HUES48 (cell line): ENCODE measurements at regions not wholly inside any gene's neighbourhood (a gene's known extent, or its start where the extent isn't known, plus 50 kb on each side); places are given as distances from the start of the nearest gene placed in this dataset.
A peak's percentile ranks its signal among the peaks of the same experiment; 100 is the strongest.

ENCODE experiments used
- H3K27ac ChIP-seq: one replicate; pipeline ENCODE4 v1.7.0; 2013; ENCODE audit warnings: low read depth, low read length, inconsistent platforms
- H3K27me3 ChIP-seq: 2 replicates; pipeline ENCODE4 v1.6.1; 2013; ENCODE audit warnings: mild to moderate bottlenecking, low read length; ENCODE audit not compliant: control insufficient read depth, insufficient read depth
- H3K36me3 ChIP-seq: 2 replicates; pipeline ENCODE4 v1.6.1; 2013; ENCODE audit warnings: low read length; ENCODE audit not compliant: control insufficient read depth, insufficient read depth
- H3K4me1 ChIP-seq: 2 replicates; pipeline ENCODE4 v1.6.1; 2013; ENCODE audit warnings: mild to moderate bottlenecking, low read length; ENCODE audit not compliant: control insufficient read depth, insufficient read depth
- H3K4me3 ChIP-seq: 2 replicates; pipeline ENCODE4 v1.5.1; 2013; ENCODE audit warnings: mild to moderate bottlenecking, low read depth, low read length
- H3K9ac ChIP-seq: 2 replicates; pipeline ENCODE4 v1.6.1; 2013; ENCODE audit warnings: mild to moderate bottlenecking, low read depth, low read length, moderate library complexity
- H3K9me3 ChIP-seq: 2 replicates; pipeline ENCODE4 v1.6.1; 2013; ENCODE audit warnings: low read length; ENCODE audit not compliant: control insufficient read depth, insufficient read depth

DNA sequence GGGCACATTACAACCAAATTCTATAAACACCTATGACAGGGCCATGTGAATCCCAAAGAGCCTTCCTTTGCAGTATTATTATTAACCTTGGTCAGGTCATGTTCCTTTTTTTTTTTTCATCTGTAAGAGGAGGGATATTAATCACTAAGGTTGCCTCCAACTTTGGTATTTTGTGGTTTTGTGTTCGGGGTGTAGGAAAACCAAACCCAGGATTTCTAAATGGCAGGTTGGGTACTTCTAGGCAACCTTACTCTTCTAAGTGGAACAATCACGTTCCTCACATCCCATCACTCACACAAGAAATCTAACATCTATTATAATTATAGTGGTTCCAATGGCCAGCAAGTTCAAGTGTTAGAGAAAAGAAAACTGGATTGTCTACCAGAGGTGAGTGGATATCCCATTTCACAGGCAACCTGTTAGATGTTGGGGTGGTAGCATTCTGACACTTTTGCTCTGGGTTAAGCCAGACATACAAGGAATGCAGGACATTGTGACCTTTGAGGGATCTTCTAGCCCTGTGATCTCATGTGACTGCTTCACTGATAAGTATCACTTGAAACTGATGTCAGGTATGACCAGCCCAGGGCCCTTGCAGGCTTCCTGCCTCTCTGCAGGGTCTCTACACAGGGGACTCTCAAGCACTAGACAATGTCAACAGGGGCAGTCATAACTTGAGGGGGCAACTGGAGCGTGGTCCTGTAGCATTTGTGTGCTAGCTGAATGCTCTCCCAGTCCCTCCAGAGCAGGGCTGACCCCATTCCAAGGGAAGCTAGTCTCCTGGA is 126.2 kb upstream of the VLDLR start:
- Histone ChIP-seq H3K27me3 (no peaks in the 10 kb centered on the region), H3K36me3 (no peaks in the 10 kb centered on the region), H3K4me3 (no peak overlapping the region), H3K9me3 (no peaks in the 10 kb centered on the region), H3K9ac (no peak overlapping the region), H3K4me1 (peaks cover 9% of the 10 kb centered on the region), H3K27ac (peak overlapping the region; percentile 48)

DNA sequence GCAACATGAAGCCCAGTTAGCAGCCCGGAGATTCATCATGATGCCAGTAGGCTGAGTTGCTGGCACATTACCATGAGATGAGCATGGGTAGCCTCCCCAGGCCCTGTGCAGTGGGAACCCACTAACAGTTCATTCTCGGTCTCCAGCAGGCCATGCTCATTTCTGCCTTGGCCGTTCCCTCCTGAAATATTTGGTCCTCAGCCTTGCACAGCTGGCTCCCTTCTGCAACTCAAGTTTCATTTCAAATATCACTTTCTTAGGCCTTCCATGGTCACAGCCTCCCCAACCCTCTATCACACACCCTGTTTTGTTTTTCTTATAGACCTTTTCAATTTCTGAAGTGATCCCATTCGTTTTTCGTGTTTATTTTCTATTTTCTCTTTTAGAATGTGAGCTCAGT is 125.4 kb upstream of the VLDLR start:
- Histone ChIP-seq H3K27me3 (no peaks in the 10 kb centered on the region), H3K9me3 (no peaks in the 10 kb centered on the region), H3K4me1 (peaks cover 9% of the 10 kb centered on the region), H3K36me3 (no peaks in the 10 kb centered on the region), H3K4me3 (no peak overlapping the region), H3K27ac (no peak overlapping the region), H3K9ac (no peak overlapping the region)

DNA sequence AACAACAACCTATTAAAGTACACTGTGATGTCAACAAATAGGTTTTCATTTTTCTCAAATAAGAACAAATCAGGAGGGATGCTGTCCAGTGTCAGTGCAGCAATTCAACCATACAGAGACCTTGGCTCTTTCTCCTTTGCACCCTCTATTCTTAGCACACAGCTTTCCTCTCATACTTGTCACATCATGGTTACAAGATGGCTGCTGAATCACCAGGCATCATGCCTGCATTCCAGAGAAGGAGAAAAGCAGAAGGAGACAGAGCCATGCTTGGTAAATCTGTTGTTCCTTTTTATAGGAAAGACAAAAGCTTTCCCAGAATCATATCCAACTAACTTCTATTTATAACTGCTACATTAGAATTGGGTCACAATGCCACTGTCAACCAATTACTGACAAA is 124.7 kb upstream of the VLDLR start:
- no peaks in the 10 kb centered on the region for H3K27me3 ChIP-seq
- no peak overlapping the region for H3K27ac ChIP-seq
- H3K4me3 ChIP-seq: no peak overlapping the region
- no peaks in the 10 kb centered on the region for H3K36me3 ChIP-seq
- peaks cover 9% of the 10 kb centered on the region for H3K4me1 ChIP-seq
- no peak overlapping the region for H3K9ac ChIP-seq
- H3K9me3 ChIP-seq: no peaks in the 10 kb centered on the region

DNA sequence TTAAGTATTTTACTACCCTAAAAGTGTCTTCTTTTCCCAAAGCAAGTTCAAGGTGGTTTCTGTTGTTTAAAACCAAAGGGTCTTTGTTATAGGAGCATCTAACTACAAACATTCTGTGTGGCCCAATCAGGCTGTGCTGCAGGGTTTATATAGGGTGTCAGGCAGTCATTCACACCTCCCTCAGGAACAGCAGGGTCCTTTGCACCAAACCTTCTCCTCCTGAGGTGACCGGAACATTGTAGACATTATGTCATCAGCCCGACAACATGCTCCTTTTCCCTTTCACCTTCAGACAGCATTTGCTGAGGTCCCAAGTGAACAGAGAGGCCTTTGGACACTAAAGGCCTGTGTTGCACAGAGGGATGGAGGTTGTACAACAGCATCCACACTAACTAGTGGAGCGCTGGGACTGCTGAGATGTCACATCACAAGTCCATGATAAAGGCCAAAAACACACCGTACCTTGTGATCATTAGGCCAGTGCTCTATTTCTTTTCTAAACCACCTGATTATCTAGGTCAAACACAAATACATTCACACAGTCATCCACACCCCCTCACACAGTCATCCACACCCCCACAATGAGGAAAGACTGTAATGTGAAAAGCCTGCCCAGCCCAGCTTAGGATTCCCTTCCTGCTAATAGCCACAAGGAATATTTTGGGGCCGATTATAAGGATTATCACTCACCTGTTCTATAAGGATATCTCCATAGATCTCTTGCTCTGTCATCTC is 123.8 kb upstream of the VLDLR start:
- Histone ChIP-seq H3K27me3 (no peaks in the 10 kb centered on the region), H3K36me3 (no peaks in the 10 kb centered on the region), H3K27ac (no peak overlapping the region), H3K4me3 (no peak overlapping the region), H3K9ac (no peak overlapping the region), H3K4me1 (peaks cover 9% of the 10 kb centered on the region), H3K9me3 (no peaks in the 10 kb centered on the region)

DNA sequence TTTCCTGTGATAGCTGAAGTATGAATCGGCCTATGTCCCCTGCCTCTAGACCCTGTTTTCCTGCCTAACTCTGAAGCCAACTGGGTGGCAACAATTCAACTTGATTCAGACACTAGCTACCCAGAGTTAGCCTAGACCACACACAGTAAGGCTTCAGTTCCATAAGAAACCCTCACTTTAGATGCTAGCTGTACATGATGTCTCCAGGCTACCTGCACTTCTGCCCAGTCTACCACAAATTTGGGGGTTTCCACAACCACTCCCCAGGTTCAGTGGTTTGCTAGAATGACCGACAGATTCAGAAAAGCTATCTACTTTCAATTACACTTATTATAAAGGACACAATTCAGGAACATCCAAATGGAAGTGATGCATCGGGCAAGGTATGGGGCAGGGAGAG is 119.4 kb upstream of the VLDLR start:
- no peak overlapping the region for H3K4me3 ChIP-seq
- H3K4me1 ChIP-seq: no peaks in the 10 kb centered on the region
- H3K9ac ChIP-seq: no peak overlapping the region
- no peaks in the 10 kb centered on the region for H3K9me3 ChIP-seq
- no peaks in the 10 kb centered on the region for H3K27me3 ChIP-seq
- H3K36me3 ChIP-seq: no peaks in the 10 kb centered on the region
- H3K27ac ChIP-seq: no peak overlapping the region

DNA sequence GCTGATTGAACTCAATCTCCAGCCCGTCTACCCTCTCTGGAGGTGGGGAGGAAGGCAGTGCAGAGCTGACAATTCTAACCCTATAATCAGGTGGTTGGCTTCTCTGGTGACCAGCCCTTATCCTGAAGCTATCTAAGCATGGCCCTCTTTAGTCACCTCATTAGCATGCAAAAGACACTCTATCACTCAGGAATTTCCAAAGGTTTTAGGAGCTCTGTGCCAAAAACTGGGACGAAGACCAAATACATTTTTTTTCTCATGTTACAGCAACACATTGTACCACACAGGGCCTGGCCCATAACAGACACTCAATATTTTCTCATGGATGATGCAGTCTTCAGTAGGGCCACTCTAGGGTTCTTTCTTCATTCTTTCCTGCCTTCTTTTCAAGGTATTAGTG is 118.8 kb upstream of the VLDLR start:
- Histone ChIP-seq H3K9ac (no peak overlapping the region), H3K27ac (no peak overlapping the region), H3K4me1 (no peaks in the 10 kb centered on the region), H3K36me3 (no peaks in the 10 kb centered on the region), H3K4me3 (no peak overlapping the region), H3K27me3 (no peaks in the 10 kb centered on the region), H3K9me3 (no peaks in the 10 kb centered on the region)

DNA sequence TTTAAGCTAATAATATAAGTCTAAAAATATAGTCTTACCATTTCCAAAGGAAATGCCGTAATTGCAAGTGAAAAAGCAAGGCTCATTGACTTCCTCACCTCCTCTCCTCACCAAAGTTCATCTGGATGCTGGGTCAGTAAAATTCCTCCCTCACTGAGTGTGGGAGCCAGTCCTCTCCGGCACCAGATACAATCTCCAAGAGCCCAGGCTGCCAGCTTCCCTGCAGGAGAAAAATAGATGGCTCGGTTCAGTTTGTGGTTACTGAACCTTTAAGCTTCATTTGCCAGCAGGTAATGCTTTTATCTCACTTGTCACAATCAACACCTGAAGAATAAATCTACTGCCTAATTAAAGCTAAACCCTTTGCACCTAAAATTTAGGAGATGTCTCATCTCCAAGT is 115.3 kb upstream of the VLDLR start:
- Histone ChIP-seq H3K27me3 (no peaks in the 10 kb centered on the region), H3K9me3 (no peaks in the 10 kb centered on the region), H3K9ac (no peak overlapping the region), H3K27ac (no peak overlapping the region), H3K4me1 (no peaks in the 10 kb centered on the region), H3K4me3 (no peak overlapping the region), H3K36me3 (no peaks in the 10 kb centered on the region)

DNA sequence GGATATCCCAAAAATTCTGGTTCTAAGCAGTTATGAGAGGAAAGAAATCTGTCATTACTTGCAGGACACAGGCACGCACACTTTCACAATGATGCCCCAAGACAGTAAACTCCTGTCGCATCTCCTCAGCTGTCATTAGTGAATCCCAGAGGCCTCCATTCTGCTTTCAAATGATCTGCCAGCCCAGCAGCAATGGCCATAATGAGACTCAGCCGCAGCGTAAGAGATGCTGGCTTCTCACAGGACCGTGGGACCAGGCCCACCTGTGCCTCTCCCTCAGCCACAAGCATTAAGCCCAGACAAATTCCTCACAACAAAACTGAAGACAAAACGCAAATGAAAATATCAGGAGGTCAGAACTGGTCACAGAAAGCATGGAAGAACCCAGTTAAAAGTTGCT is 98.0 kb upstream of the VLDLR start:
- Histone ChIP-seq H3K9me3 (no peaks in the 10 kb centered on the region), H3K4me1 (peaks cover 5% of the 10 kb centered on the region; the same call in 1 of the 2 replicates), H3K36me3 (no peaks in the 10 kb centered on the region), H3K27me3 (no peaks in the 10 kb centered on the region), H3K4me3 (no peak overlapping the region), H3K9ac (no peak overlapping the region), H3K27ac (no peak overlapping the region)

DNA sequence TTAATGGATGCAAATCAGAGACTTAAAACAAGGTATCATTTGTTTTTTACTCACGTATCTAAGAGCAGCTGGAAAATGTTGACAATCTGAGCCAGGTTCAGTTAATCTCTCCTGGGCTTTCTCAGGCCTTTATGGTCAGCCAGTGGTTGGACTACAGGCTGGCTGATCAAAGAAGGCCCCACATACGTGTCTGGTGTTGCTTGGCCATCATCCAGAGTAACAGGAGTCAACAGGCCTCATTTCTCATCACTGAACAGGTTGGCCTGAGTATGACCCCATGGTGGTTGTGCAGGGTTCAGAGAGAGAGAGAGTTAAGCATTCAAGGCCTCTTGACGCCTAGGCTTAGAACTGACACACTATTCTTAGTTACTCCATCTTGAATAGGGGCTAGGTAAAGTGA is 97.0 kb upstream of the VLDLR start:
- Histone ChIP-seq H3K27me3 (no peaks in the 10 kb centered on the region), H3K9me3 (no peaks in the 10 kb centered on the region), H3K9ac (no peak overlapping the region), H3K27ac (no peak overlapping the region), H3K4me3 (no peak overlapping the region), H3K4me1 (peaks cover 5% of the 10 kb centered on the region; the same call in 1 of the 2 replicates), H3K36me3 (no peaks in the 10 kb centered on the region)

DNA sequence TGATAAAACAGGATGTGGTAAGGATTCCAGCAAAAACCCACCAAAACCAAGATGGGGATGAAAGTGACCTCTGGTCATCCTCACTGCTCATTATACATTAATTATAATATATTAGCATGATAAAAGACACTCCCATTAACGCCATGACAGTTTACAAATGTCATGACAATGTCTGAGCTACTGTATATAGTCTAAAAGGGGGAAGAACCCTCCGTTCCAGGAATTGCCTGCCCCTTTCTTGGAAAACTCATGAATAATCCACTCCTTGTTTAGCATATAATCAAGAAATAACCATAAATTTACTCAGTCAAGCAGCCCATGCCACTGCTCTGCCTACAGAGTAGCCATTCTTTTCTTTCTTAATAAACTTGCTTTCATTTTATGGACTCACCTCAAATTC is 96.4 kb upstream of the VLDLR start:
- Histone ChIP-seq H3K36me3 (no peaks in the 10 kb centered on the region), H3K27me3 (no peaks in the 10 kb centered on the region), H3K9ac (no peak overlapping the region)

DNA sequence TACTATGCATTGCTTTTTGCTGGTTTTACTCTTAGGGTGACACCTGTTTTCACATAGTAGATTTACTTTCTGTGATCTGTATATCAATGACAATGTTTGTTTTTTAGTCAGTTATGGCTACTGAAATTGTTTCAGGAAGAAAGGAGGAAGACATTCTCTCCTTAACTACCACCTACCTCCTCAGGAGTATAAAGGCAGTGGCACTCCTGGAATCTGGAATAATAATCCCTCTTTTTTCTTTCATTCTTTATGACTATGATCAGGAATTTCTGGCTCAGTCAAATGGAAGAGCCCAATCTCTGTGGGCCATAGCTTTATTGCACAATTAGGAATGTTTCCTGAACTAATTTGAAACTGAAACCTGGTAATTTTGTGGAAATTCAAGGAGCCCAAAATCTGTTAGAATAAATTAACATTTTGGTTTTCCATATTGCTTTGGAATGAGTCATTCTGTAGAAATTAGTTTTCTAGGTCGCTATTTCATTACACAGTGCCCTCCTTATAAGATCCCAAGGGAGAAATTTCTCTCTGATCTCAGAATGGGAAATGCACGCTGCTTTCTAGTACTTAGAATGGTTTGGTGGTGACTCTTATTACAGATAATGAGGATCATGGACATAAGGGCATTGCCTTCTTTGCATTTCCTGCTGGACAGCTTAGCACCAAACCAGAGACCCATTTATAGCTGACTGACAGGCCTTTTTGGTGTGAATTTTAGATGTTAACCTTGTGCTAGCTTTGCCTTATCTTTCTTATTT is 95.3 kb upstream of the VLDLR start:
- Histone ChIP-seq H3K36me3 (no peaks in the 10 kb centered on the region), H3K4me3 (no peak overlapping the region), H3K4me1 (peaks cover 5% of the 10 kb centered on the region; the same call in 1 of the 2 replicates), H3K9ac (no peak overlapping the region), H3K9me3 (no peaks in the 10 kb centered on the region), H3K27ac (no peak overlapping the region), H3K27me3 (no peaks in the 10 kb centered on the region)

More for the DNA sequence above, 96.4 kb upstream of the VLDLR start:
- no peak overlapping the region for H3K4me3 ChIP-seq
- H3K4me1 ChIP-seq: peaks cover 5% of the 10 kb centered on the region; the same call in 1 of the 2 replicates
- no peaks in the 10 kb centered on the region for H3K9me3 ChIP-seq
- no peak overlapping the region for H3K27ac ChIP-seq
